ENCODE measurements at regions not wholly inside any gene's neighbourhood (a gene's known extent, or its start where the extent isn't known, plus 50 kb on each side); places are given as distances from the start of the nearest gene placed in this dataset.

GRCh38 chr5:144958002-144958401 lies 787.3 kb downstream of the KCTD16 start:
- FAIRE-seq: no peak
- CTCF ChIA-PET: interaction anchor here (1.0 kb wide), 1 partner anchor 10 kb away, joined by 3 read pairs; no protein-coding TSS in a partner anchor
- TF ChIP-seq TFCP2L1 (CRISPR knock-in tag; IDR thresholded peaks at IDR 0.05) (no peak), NPAS2 (CRISPR knock-in tag; IDR thresholded peaks at IDR 0.05; ENCODE audit: borderline replicate concordance) (no peak), POLR2A (IDR thresholded peaks at IDR 0.05; ENCODE audit: low read length) (no peak), MYC (IDR thresholded peaks at IDR 0.05; ENCODE audit: borderline replicate concordance, low read length) (no peak), ESRRA (IDR thresholded peaks at IDR 0.05; ENCODE audit: borderline replicate concordance, low read length) (no peak), HEYL (CRISPR knock-in tag; IDR thresholded peaks at IDR 0.05) (no peak), BHLHE40 (IDR thresholded peaks at IDR 0.05; ENCODE audit: low read depth, low read length) (no peak), FOSB (CRISPR knock-in tag; IDR thresholded peaks at IDR 0.05) (no peak), PHF8 (IDR thresholded peaks at IDR 0.05; ENCODE audit: borderline replicate concordance, low read depth) (no peak), RAD21 (conservative IDR thresholded peaks at IDR 0.05 in 1 of 2, IDR thresholded peaks at IDR 0.05 in 1 of 2) (no peak), RARB (CRISPR knock-in tag; IDR thresholded peaks at IDR 0.05) (no peak), ZSCAN20 (CRISPR knock-in tag; IDR thresholded peaks at IDR 0.05) (no peak), HOXB13 (CRISPR knock-in tag; IDR thresholded peaks at IDR 0.05; ENCODE audit: low read depth) (no peak), CHD2 (IDR thresholded peaks at IDR 0.05; ENCODE audit: low read length, partially characterized antibody) (no peak)
- TF ChIP-seq, protein P1, sequence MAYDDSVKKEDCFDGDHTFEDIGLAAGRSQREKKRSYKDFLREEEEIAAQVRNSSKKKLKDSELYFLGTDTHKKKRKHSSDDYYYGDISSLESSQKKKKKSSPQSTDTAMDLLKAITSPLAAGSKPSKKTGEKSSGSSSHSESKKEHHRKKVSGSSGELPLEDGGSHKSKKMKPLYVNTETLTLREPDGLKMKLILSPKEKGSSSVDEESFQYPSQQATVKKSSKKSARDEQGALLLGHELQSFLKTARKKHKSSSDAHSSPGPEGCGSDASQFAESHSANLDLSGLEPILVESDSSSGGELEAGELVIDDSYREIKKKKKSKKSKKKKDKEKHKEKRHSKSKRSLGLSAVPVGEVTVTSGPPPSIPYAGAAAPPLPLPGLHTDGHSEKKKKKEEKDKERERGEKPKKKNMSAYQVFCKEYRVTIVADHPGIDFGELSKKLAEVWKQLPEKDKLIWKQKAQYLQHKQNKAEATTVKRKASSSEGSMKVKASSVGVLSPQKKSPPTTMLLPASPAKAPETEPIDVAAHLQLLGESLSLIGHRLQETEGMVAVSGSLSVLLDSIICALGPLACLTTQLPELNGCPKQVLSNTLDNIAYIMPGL (CRISPR knock-in tag; IDR thresholded peaks at IDR 0.05; ENCODE audit: borderline replicate concordance): no peak
- Histone ChIP-seq H3K27ac (no peak overlapping the region), H3K4me2 (no peak overlapping the region), H3K9me3 (no peaks in the 10 kb centered on the region), H3K4me1 (no peaks in the 10 kb centered on the region), H3K4me3 (no peak overlapping the region)
- POLR2A ChIA-PET: no interaction called here
- WGBS (ENCODE audit: missing lambda C conversion rate): 0% methylated on average over 1 of the region's 1 CpG
- no peak for DNase-seq (ENCODE audit: low read depth in 1 of 2, low spot score in 1 of 2)
- no peak for ATAC-seq

DNA sequence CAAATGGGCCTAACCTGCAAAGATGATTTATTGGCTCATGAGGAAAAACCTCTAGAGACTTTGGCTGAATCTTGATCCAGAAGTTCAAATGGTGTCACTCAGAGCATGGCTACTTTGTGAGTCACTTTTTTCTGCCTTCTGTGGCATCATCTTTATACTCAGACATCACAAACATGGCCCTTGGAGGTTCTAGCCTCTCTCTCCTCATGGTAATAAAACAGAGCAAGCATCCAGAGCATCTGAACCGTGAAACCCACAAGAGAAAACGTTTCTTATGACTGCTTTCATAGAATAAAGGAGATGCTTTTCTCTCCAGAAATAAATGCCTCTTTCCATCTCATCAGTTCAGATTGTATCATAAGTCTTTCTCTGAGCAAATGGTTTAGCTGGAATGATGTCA lies 780.3 kb downstream of the KCTD16 start:
- CTCF ChIA-PET: no interaction called here
- H3K4me1 ChIP-seq: no peaks in the 10 kb centered on the region
- no peak overlapping the region for H3K4me3 ChIP-seq
- WGBS (ENCODE audit: missing lambda C conversion rate): 0% methylated on average over 2 of the region's 2 CpGs
- no peak for FAIRE-seq
- H3K4me2 ChIP-seq: no peak overlapping the region
- TF ChIP-seq ZC3H11A (IDR thresholded peaks at IDR 0.05) (no peak), JUN (IDR thresholded peaks at IDR 0.05) (no peak), MAX (IDR thresholded peaks at IDR 0.05) (no peak), MAFK (IDR thresholded peaks at IDR 0.05; ENCODE audit: partially characterized antibody) (no peak), RAD21 (conservative IDR thresholded peaks at IDR 0.05 in 1 of 2, IDR thresholded peaks at IDR 0.05 in 1 of 2) (no peak), HOXB5 (CRISPR knock-in tag; IDR thresholded peaks at IDR 0.05) (no peak), MAZ (IDR thresholded peaks at IDR 0.05; ENCODE audit: borderline replicate concordance, low read depth, low read length) (no peak), NFE2L2 (conservative IDR thresholded peaks at IDR 0.05; ENCODE audit: low read length) (no peak), PHF8 (IDR thresholded peaks at IDR 0.05; ENCODE audit: borderline replicate concordance, low read depth) (no peak), TFCP2L1 (CRISPR knock-in tag; IDR thresholded peaks at IDR 0.05) (no peak), E2F6 (IDR thresholded peaks at IDR 0.05; ENCODE audit: borderline replicate concordance, low read depth) (no peak), POLR2AphosphoS2 (conservative IDR thresholded peaks at IDR 0.05; ENCODE audit: low read length) (no peak), EP300 (IDR thresholded peaks at IDR 0.05) (no peak), SMC3 (IDR thresholded peaks at IDR 0.05) (no peak), SREBF2 (IDR thresholded peaks at IDR 0.05) (no peak)
- TF ChIP-seq, protein P2, sequence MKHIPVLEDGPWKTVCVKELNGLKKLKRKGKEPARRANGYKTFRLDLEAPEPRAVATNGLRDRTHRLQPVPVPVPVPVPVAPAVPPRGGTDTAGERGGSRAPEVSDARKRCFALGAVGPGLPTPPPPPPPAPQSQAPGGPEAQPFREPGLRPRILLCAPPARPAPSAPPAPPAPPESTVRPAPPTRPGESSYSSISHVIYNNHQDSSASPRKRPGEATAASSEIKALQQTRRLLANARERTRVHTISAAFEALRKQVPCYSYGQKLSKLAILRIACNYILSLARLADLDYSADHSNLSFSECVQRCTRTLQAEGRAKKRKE (CRISPR knock-in tag; IDR thresholded peaks at IDR 0.05; ENCODE audit: low read depth): no peak
- TF ChIP-seq, protein P3, sequence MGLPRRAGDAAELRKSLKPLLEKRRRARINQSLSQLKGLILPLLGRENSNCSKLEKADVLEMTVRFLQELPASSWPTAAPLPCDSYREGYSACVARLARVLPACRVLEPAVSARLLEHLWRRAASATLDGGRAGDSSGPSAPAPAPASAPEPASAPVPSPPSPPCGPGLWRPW (IDR thresholded peaks at IDR 0.05): no peak
- TF ChIP-seq, protein P4, sequence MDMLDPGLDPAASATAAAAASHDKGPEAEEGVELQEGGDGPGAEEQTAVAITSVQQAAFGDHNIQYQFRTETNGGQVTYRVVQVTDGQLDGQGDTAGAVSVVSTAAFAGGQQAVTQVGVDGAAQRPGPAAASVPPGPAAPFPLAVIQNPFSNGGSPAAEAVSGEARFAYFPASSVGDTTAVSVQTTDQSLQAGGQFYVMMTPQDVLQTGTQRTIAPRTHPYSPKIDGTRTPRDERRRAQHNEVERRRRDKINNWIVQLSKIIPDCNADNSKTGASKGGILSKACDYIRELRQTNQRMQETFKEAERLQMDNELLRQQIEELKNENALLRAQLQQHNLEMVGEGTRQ (IDR thresholded peaks at IDR 0.05): no peak
- no peak for ATAC-seq
- no peak overlapping the region for H3K27ac ChIP-seq
- POLR2A ChIA-PET: no interaction called here
- no peak for DNase-seq (ENCODE audit: low read depth in 1 of 2, low spot score in 1 of 2)
- 0 out of 3 replicates have a peak, but pooled peaks cover 2% of the 10 kb centered on the region for H3K9me3 ChIP-seq

Measured in A549 (cell line).